ENCODE measurements at regions not wholly inside any gene's neighbourhood (a gene's known extent, or its start where the extent isn't known, plus 50 kb on each side); places are given as distances from the start of the nearest gene placed in this dataset.
"Not testable (repeated sequence)": the region's sequence is repeated elsewhere in the genome, so short reads cannot be mapped to it uniquely, and the experiment has no call there.

DNA sequence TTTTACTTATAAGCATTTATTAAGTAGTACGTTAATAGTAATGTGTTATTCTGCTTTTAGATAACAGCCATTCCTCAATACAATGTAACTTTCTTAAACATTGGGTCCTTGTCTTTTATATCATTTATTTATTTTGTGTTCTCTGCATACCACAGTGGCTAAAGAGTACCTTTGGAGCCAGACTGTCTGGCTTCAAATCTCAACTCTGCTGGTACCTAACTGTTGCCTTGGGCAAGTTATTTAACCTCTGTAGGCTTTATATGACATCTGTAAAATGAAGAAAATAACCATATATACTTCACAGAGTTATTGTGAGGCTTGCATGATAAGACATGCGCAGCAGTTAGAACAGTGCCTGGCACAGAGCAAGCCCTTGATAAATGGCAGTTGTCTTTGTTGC is 397.6 kb downstream of the MDFIC start:
- H3K27ac Mint-ChIP-seq, result no peak overlapping the region
- H3K4me1 Mint-ChIP-seq, result no peaks in the 10 kb centered on the region
- Histone ChIP-seq H3K4me1 (ENCODE audit: control insufficient read depth, insufficient read depth, low read length) (no peaks in the 10 kb centered on the region), H3K4me3 (ENCODE audit: low read length) (no peak overlapping the region), H3K9ac (ENCODE audit: extremely low read depth, low read length, poor library complexity, severe bottlenecking) (no peak overlapping the region), H3K9me3 (ENCODE audit: control insufficient read depth, low read length) (no peaks in the 10 kb centered on the region), H3K27ac (ENCODE audit: low read depth, low read length) (no peak overlapping the region), H3K36me3 (ENCODE audit: control insufficient read depth, insufficient read depth, low read length) (no peaks in the 10 kb centered on the region), H3K27me3 (ENCODE audit: control insufficient read depth, insufficient read depth, low read length, poor library complexity, severe bottlenecking) (no peaks in the 10 kb centered on the region)
- no peaks in the 10 kb centered on the region for H3K9me3 Mint-ChIP-seq
- H3K27me3 Mint-ChIP-seq (ENCODE audit: insufficient read depth), result no peaks in the 10 kb centered on the region
- H3K4me3 Mint-ChIP-seq, result no peak overlapping the region
- no peak for DNase-seq
- no peaks in the 10 kb centered on the region for H3K36me3 Mint-ChIP-seq (ENCODE audit: low read depth)
- TF ChIP-seq, protein P1, sequence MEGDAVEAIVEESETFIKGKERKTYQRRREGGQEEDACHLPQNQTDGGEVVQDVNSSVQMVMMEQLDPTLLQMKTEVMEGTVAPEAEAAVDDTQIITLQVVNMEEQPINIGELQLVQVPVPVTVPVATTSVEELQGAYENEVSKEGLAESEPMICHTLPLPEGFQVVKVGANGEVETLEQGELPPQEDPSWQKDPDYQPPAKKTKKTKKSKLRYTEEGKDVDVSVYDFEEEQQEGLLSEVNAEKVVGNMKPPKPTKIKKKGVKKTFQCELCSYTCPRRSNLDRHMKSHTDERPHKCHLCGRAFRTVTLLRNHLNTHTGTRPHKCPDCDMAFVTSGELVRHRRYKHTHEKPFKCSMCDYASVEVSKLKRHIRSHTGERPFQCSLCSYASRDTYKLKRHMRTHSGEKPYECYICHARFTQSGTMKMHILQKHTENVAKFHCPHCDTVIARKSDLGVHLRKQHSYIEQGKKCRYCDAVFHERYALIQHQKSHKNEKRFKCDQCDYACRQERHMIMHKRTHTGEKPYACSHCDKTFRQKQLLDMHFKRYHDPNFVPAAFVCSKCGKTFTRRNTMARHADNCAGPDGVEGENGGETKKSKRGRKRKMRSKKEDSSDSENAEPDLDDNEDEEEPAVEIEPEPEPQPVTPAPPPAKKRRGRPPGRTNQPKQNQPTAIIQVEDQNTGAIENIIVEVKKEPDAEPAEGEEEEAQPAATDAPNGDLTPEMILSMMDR (conservative IDR thresholded peaks at IDR 0.05), result no peak
- 97 to 100% methylated on average over 1 of the region's 2 CpGs for WGBS, 2 experiments (ENCODE audit: insufficient coverage in 1 of 2, insufficient read length in 1 of 2)

DNA sequence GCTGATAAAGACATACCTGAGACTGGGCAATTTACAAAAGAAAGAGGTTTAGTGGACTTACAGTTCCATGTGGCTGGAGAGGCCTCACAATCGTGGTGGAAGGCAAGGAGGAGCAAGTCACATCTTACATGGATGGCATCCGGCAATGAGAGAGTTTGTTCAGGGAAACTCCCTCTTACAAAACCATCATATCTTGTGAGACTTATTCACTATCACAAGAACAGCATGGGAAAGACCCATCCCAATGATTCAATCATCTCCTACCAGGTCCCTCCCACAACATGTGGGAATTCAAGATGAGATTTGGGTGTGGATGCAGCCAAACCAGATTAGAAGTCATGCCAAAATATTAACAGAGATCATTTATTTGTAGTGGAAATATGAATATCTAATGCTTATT is 388.4 kb downstream of the MDFIC start:
- not testable (repeated sequence) for H3K4me3 ChIP-seq (ENCODE audit: low read length); H3K4me1 ChIP-seq (ENCODE audit: control insufficient read depth, insufficient read depth, low read length); H3K9me3 Mint-ChIP-seq; H3K9me3 ChIP-seq (ENCODE audit: control insufficient read depth, low read length); H3K27me3 Mint-ChIP-seq (ENCODE audit: insufficient read depth); H3K36me3 ChIP-seq (ENCODE audit: control insufficient read depth, insufficient read depth, low read length); H3K4me1 Mint-ChIP-seq; H3K27me3 ChIP-seq (ENCODE audit: control insufficient read depth, insufficient read depth, low read length, poor library complexity, severe bottlenecking); H3K27ac ChIP-seq (ENCODE audit: low read depth, low read length); DNase-seq; H3K36me3 Mint-ChIP-seq (ENCODE audit: low read depth); H3K9ac ChIP-seq (ENCODE audit: extremely low read depth, low read length, poor library complexity, severe bottlenecking); H3K4me3 Mint-ChIP-seq; H3K27ac Mint-ChIP-seq
- 93 to 100% methylated on average over 1 to 2 of the region's 2 CpGs for WGBS, 2 experiments (ENCODE audit: insufficient coverage in 1 of 2, insufficient read length in 1 of 2)

DNA sequence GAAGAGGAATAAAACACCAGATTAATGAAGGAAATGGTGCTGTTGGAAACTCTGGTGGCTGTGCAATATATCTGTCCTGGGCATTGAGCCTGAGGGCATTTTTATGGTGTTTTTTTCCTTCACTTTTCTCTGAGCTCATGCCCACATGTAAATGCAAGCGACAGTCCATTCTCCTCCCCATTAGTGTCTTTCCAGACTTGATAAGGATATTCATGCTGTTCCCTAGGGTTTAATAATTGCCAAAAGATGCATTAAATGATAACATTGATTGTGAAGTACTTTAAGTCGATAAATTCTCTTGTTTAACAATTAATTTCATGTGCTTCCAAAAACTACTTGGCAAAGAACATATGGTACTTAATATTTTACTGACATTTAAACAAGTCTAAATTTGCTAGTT is 384.7 kb downstream of the MDFIC start:
- Histone ChIP-seq H3K9me3 (ENCODE audit: control insufficient read depth, low read length) (no peaks in the 10 kb centered on the region), H3K27me3 (ENCODE audit: control insufficient read depth, insufficient read depth, low read length, poor library complexity, severe bottlenecking) (no peaks in the 10 kb centered on the region), H3K4me3 (ENCODE audit: low read length) (no peak overlapping the region), H3K4me1 (ENCODE audit: control insufficient read depth, insufficient read depth, low read length) (no peaks in the 10 kb centered on the region), H3K9ac (ENCODE audit: extremely low read depth, low read length, poor library complexity, severe bottlenecking) (no peak overlapping the region), H3K36me3 (ENCODE audit: control insufficient read depth, insufficient read depth, low read length) (no peaks in the 10 kb centered on the region), H3K27ac (ENCODE audit: low read depth, low read length) (no peak overlapping the region)
- peaks cover 1% of the 10 kb centered on the region for H3K9me3 Mint-ChIP-seq
- DNase-seq, result no peak
- H3K4me3 Mint-ChIP-seq, result no peak overlapping the region
- no peak overlapping the region for H3K27ac Mint-ChIP-seq
- no peaks in the 10 kb centered on the region for H3K4me1 Mint-ChIP-seq
- H3K27me3 Mint-ChIP-seq (ENCODE audit: insufficient read depth), result no peaks in the 10 kb centered on the region
- no peaks in the 10 kb centered on the region for H3K36me3 Mint-ChIP-seq (ENCODE audit: low read depth)
- TF ChIP-seq, protein P1 (conservative IDR thresholded peaks at IDR 0.05), result no peak
- 97% methylated on average over 2 of the region's 2 CpGs; no CpG with 5 or more reads in 1 of the 2 experiments for WGBS, 2 experiments (ENCODE audit: insufficient coverage in 1 of 2, insufficient read length in 1 of 2)

DNA sequence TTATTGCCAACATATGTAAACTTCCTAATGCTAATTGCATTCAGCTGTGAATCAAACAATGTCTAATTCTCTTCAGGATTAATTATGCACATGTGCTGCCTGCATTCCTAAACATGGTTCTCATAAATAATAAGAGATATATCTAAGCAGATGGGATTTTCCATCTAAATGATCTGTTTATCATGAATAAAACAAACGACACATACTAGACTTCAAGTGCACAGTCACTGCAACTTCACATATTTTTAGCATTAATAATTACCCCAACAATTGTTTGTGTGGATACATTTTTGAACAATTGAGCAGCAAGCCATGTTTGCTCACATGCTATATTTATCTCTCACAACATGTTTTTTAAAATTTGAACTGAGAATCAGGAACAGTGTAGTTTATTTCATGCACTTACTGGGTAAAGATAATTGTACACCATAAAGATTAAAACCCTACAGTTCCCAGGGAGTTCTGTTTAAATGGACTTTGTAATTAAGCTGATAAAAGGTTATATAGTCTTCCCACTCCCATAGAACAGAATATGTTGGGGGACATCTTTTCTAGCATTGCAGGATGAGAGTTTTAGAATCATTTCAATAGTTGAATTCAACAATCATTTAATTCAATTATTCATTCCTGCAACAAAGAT is 378.5 kb downstream of the MDFIC start:
- Histone ChIP-seq H3K36me3 (ENCODE audit: control insufficient read depth, insufficient read depth, low read length) (no peaks in the 10 kb centered on the region), H3K9ac (ENCODE audit: extremely low read depth, low read length, poor library complexity, severe bottlenecking) (no peak overlapping the region), H3K9me3 (ENCODE audit: control insufficient read depth, low read length) (no peaks in the 10 kb centered on the region), H3K27me3 (ENCODE audit: control insufficient read depth, insufficient read depth, low read length, poor library complexity, severe bottlenecking) (no peaks in the 10 kb centered on the region), H3K4me3 (ENCODE audit: low read length) (no peak overlapping the region), H3K4me1 (ENCODE audit: control insufficient read depth, insufficient read depth, low read length) (no peaks in the 10 kb centered on the region), H3K27ac (ENCODE audit: low read depth, low read length) (no peak overlapping the region)
- Mint-ChIP-seq H3K27me3 (ENCODE audit: insufficient read depth) (peaks cover 10% of the 10 kb centered on the region), H3K4me3 (no peak overlapping the region), H3K36me3 (ENCODE audit: low read depth) (no peaks in the 10 kb centered on the region), H3K9me3 (no peaks in the 10 kb centered on the region), H3K4me1 (no peaks in the 10 kb centered on the region), H3K27ac (no peak overlapping the region)
- WGBS, 2 experiments (ENCODE audit: insufficient coverage in 1 of 2, insufficient read length in 1 of 2), result 83% methylated on average over 1 of the region's 1 CpG; no CpG with 5 or more reads in 1 of the 2 experiments
- TF ChIP-seq, protein P1 (conservative IDR thresholded peaks at IDR 0.05), result no peak
- no peak for DNase-seq

All from endodermal cell (in vitro differentiated cells).